Fibroblast of skin of right quadriceps (primary cell): ENCODE measurements at regions not wholly inside any gene's neighbourhood (a gene's known extent, or its start where the extent isn't known, plus 50 kb on each side); places are given as distances from the start of the nearest gene placed in this dataset.

Experiments used
- DNase-seq: peaks from one replicate; pipeline ENCODE4 v3.0.0-alpha.2; 2013

- no peak for DNase-seq
Measured at GRCh38 chr1:63223426-63223825, 98.9 kb upstream of the FOXD3 start.

- no peak for DNase-seq
Measured at GRCh38 chr1:63230722-63231121, 91.6 kb upstream of the FOXD3 start.

GRCh38 chr1:63238721-63239120 lies 83.6 kb upstream of the FOXD3 start:
- no peak for DNase-seq

- no peak for DNase-seq
Measured at GRCh38 chr1:63245186-63245585, 77.2 kb upstream of the FOXD3 start.

GRCh38 chr1:63248216-63248615 lies 74.2 kb upstream of the FOXD3 start:
- no peak for DNase-seq

GRCh38 chr1:63255153-63255552 lies 67.2 kb upstream of the FOXD3 start:
- no peak for DNase-seq

GRCh38 chr1:63261736-63262458 lies 60.5 kb upstream of the FOXD3 start:
- DNase-seq: no peak

- DNase-seq: no peak
Measured at GRCh38 chr1:63262459-63262770, 60.0 kb upstream of the FOXD3 start.

- no peak for DNase-seq
Measured at GRCh38 chr1:63264161-63264560, 58.2 kb upstream of the FOXD3 start.

- no peak for DNase-seq
Measured at GRCh38 chr1:63266857-63267256, 55.5 kb upstream of the FOXD3 start.

- no peak for DNase-seq
Measured at GRCh38 chr1:63268876-63269275, 53.5 kb upstream of the FOXD3 start.

GRCh38 chr1:63269571-63269970 lies 52.8 kb upstream of the FOXD3 start:
- no peak for DNase-seq
